ENCODE measurements at regions not wholly inside any gene's neighbourhood (a gene's known extent, or its start where the extent isn't known, plus 50 kb on each side); places are given as distances from the start of the nearest gene placed in this dataset.

- DNase-seq = no peak
- H3K27ac Mint-ChIP-seq = no peak overlapping the region
- no peaks in the 10 kb centered on the region for H3K36me3 Mint-ChIP-seq (ENCODE audit: insufficient read depth)
- H3K4me1 Mint-ChIP-seq (ENCODE audit: low read depth in 2 of 2) = no peaks in the 10 kb centered on the region
- H3K9me3 Mint-ChIP-seq = peaks cover 8 to 21% of the 10 kb centered on the region in 2 donors
- no peak overlapping the region for H3K4me3 Mint-ChIP-seq
- ATAC-seq (replicated peaks) = no peak
- H3K27me3 Mint-ChIP-seq = no peaks in the 10 kb centered on the region
These were observed 1236.5 kb downstream of the SLC16A7 start for GRCh38 chr12:60832290-60832689.

- Mint-ChIP-seq H3K27me3 (no peaks in the 10 kb centered on the region), H3K9me3 (peaks cover 4 to 13% of the 10 kb centered on the region in 2 donors), H3K4me1 (ENCODE audit: low read depth in 2 of 2) (no peaks in the 10 kb centered on the region), H3K36me3 (ENCODE audit: insufficient read depth) (no peaks in the 10 kb centered on the region), H3K27ac (no peak overlapping the region), H3K4me3 (no peak overlapping the region)
- no peak for DNase-seq
- ATAC-seq (replicated peaks) = no peak
These were observed 1238.5 kb downstream of the SLC16A7 start for GRCh38 chr12:60834372-60834771.

- Mint-ChIP-seq H3K9me3 (peaks cover 4 to 12% of the 10 kb centered on the region in 2 donors), H3K27ac (no peak overlapping the region), H3K36me3 (ENCODE audit: insufficient read depth) (no peaks in the 10 kb centered on the region), H3K4me3 (no peak overlapping the region), H3K4me1 (ENCODE audit: low read depth in 2 of 2) (no peaks in the 10 kb centered on the region), H3K27me3 (no peaks in the 10 kb centered on the region)
- no peak for DNase-seq
- no peak for ATAC-seq (replicated peaks)
These were observed 1239.0 kb downstream of the SLC16A7 start for GRCh38 chr12:60834806-60835205.

- Mint-ChIP-seq H3K9me3 (peaks cover 4 to 12% of the 10 kb centered on the region in 2 donors), H3K36me3 (ENCODE audit: insufficient read depth) (no peaks in the 10 kb centered on the region), H3K4me1 (ENCODE audit: low read depth in 2 of 2) (no peaks in the 10 kb centered on the region)
These were observed 1240.8 kb downstream of the SLC16A7 start for GRCh38 chr12:60836651-60837050.

GRCh38 chr12:60842181-60842580, 1246.4 kb downstream of the SLC16A7 start:
- no peaks in the 10 kb centered on the region for H3K4me1 Mint-ChIP-seq (ENCODE audit: low read depth in 2 of 2)
- no peak for DNase-seq
- no peak overlapping the region for H3K27ac Mint-ChIP-seq
- H3K4me3 Mint-ChIP-seq = no peak overlapping the region
- no peaks in the 10 kb centered on the region for H3K36me3 Mint-ChIP-seq (ENCODE audit: insufficient read depth)
- peaks cover 0 to 4% of the 10 kb centered on the region in 2 donors for H3K9me3 Mint-ChIP-seq
- no peak for ATAC-seq (replicated peaks)
- no peaks in the 10 kb centered on the region for H3K27me3 Mint-ChIP-seq

More at GRCh38 chr12:60836651-60837050, 1240.8 kb downstream of the SLC16A7 start:
- no peaks in the 10 kb centered on the region for H3K27me3 Mint-ChIP-seq
- no peak overlapping the region for H3K4me3 Mint-ChIP-seq
- ATAC-seq (replicated peaks) = no peak
- no peak overlapping the region for H3K27ac Mint-ChIP-seq
- no peak for DNase-seq

GRCh38 chr12:60844101-60844500, 1248.3 kb downstream of the SLC16A7 start:
- DNase-seq (no peak), ATAC-seq (replicated peaks) (no peak)
- Mint-ChIP-seq H3K9me3 (peaks cover 0 to 7% of the 10 kb centered on the region in 2 donors), H3K27me3 (no peaks in the 10 kb centered on the region), H3K27ac (no peak overlapping the region), H3K4me3 (no peak overlapping the region), H3K4me1 (ENCODE audit: low read depth in 2 of 2) (no peaks in the 10 kb centered on the region), H3K36me3 (ENCODE audit: insufficient read depth) (no peaks in the 10 kb centered on the region)

- no peaks in the 10 kb centered on the region for H3K4me1 Mint-ChIP-seq (ENCODE audit: low read depth in 2 of 2)
- H3K36me3 Mint-ChIP-seq (ENCODE audit: insufficient read depth) = no peaks in the 10 kb centered on the region
- H3K27ac Mint-ChIP-seq = no peak overlapping the region
- ATAC-seq (replicated peaks) (no peak), DNase-seq (no peak)
- no peak overlapping the region for H3K4me3 Mint-ChIP-seq
- no peaks in the 10 kb centered on the region for H3K27me3 Mint-ChIP-seq
- peaks cover 0 to 9% of the 10 kb centered on the region in 2 donors for H3K9me3 Mint-ChIP-seq
These were observed 1249.0 kb downstream of the SLC16A7 start for GRCh38 chr12:60844875-60845274.

- Mint-ChIP-seq H3K36me3 (ENCODE audit: insufficient read depth) (no peaks in the 10 kb centered on the region), H3K4me3 (no peak overlapping the region), H3K27ac (no peak overlapping the region), H3K4me1 (ENCODE audit: low read depth in 2 of 2) (no peaks in the 10 kb centered on the region), H3K9me3 (peaks cover 0 to 9% of the 10 kb centered on the region in 2 donors), H3K27me3 (no peaks in the 10 kb centered on the region)
- DNase-seq (no peak), ATAC-seq (replicated peaks) (no peak)
These were observed 1249.9 kb downstream of the SLC16A7 start for GRCh38 chr12:60845696-60846095.

- ATAC-seq (replicated peaks) (no peak), DNase-seq (no peak)
- no peaks in the 10 kb centered on the region for H3K36me3 Mint-ChIP-seq (ENCODE audit: insufficient read depth)
- H3K9me3 Mint-ChIP-seq = peaks cover 7 to 11% of the 10 kb centered on the region in 2 donors
- H3K4me3 Mint-ChIP-seq = no peak overlapping the region
- H3K27ac Mint-ChIP-seq = no peak overlapping the region
- no peaks in the 10 kb centered on the region for H3K4me1 Mint-ChIP-seq (ENCODE audit: low read depth in 2 of 2)
- H3K27me3 Mint-ChIP-seq = no peaks in the 10 kb centered on the region
These were observed 1251.5 kb downstream of the SLC16A7 start for GRCh38 chr12:60847281-60847680.

GRCh38 chr12:60849723-60850122, 1253.9 kb downstream of the SLC16A7 start:
- Mint-ChIP-seq H3K9me3 (peaks cover 7 to 11% of the 10 kb centered on the region in 2 donors), H3K27ac (no peak overlapping the region), H3K27me3 (no peaks in the 10 kb centered on the region), H3K4me3 (no peak overlapping the region), H3K36me3 (ENCODE audit: insufficient read depth) (no peaks in the 10 kb centered on the region), H3K4me1 (ENCODE audit: low read depth in 2 of 2) (no peaks in the 10 kb centered on the region)
- ATAC-seq (replicated peaks) = no peak
- no peak for DNase-seq

GRCh38 chr12:60853407-60853806, 1257.6 kb downstream of the SLC16A7 start:
- DNase-seq = no peak
- no peaks in the 10 kb centered on the region for H3K36me3 Mint-ChIP-seq (ENCODE audit: insufficient read depth)
- H3K4me1 Mint-ChIP-seq (ENCODE audit: low read depth in 2 of 2) = no peaks in the 10 kb centered on the region
- ATAC-seq (replicated peaks) = no peak
- H3K9me3 Mint-ChIP-seq = peaks cover 3 to 7% of the 10 kb centered on the region in 2 donors
- no peaks in the 10 kb centered on the region for H3K27me3 Mint-ChIP-seq
- H3K27ac Mint-ChIP-seq = no peak overlapping the region
- no peak overlapping the region for H3K4me3 Mint-ChIP-seq

- no peaks in the 10 kb centered on the region for H3K36me3 Mint-ChIP-seq (ENCODE audit: insufficient read depth)
- no peak for ATAC-seq (replicated peaks)
- no peak for DNase-seq
These were observed 1267.6 kb downstream of the SLC16A7 start for GRCh38 chr12:60863421-60863820.

GRCh38 chr12:60872219-60872618, 1276.4 kb downstream of the SLC16A7 start:
- Mint-ChIP-seq H3K9me3 (peaks cover 0 to 19% of the 10 kb centered on the region in 2 donors), H3K4me3 (no peak overlapping the region), H3K36me3 (ENCODE audit: insufficient read depth) (no peaks in the 10 kb centered on the region), H3K27ac (no peak overlapping the region), H3K4me1 (ENCODE audit: low read depth in 2 of 2) (no peaks in the 10 kb centered on the region), H3K27me3 (no peaks in the 10 kb centered on the region)
- ATAC-seq (replicated peaks) (no peak), DNase-seq (no peak)

More at GRCh38 chr12:60863421-60863820, 1267.6 kb downstream of the SLC16A7 start:
- H3K4me1 Mint-ChIP-seq (ENCODE audit: low read depth in 2 of 2) = no peaks in the 10 kb centered on the region
- H3K27me3 Mint-ChIP-seq = no peaks in the 10 kb centered on the region
- H3K4me3 Mint-ChIP-seq = no peak overlapping the region
- no peak overlapping the region for H3K27ac Mint-ChIP-seq
- H3K9me3 Mint-ChIP-seq = no peaks in the 10 kb centered on the region

GRCh38 chr12:60872850-60873713, 1277.3 kb downstream of the SLC16A7 start:
- Mint-ChIP-seq H3K4me1 (ENCODE audit: low read depth in 2 of 2) (no peaks in the 10 kb centered on the region), H3K27ac (no peak overlapping the region), H3K27me3 (no peaks in the 10 kb centered on the region), H3K9me3 (peaks cover 0 to 19% of the 10 kb centered on the region in 2 donors), H3K36me3 (ENCODE audit: insufficient read depth) (no peaks in the 10 kb centered on the region), H3K4me3 (no peak overlapping the region)
- DNase-seq (no peak), ATAC-seq (replicated peaks) (no peak)
